ENCODE measurements at regions not wholly inside any gene's neighbourhood (a gene's known extent, or its start where the extent isn't known, plus 50 kb on each side); places are given as distances from the start of the nearest gene placed in this dataset.

DNA sequence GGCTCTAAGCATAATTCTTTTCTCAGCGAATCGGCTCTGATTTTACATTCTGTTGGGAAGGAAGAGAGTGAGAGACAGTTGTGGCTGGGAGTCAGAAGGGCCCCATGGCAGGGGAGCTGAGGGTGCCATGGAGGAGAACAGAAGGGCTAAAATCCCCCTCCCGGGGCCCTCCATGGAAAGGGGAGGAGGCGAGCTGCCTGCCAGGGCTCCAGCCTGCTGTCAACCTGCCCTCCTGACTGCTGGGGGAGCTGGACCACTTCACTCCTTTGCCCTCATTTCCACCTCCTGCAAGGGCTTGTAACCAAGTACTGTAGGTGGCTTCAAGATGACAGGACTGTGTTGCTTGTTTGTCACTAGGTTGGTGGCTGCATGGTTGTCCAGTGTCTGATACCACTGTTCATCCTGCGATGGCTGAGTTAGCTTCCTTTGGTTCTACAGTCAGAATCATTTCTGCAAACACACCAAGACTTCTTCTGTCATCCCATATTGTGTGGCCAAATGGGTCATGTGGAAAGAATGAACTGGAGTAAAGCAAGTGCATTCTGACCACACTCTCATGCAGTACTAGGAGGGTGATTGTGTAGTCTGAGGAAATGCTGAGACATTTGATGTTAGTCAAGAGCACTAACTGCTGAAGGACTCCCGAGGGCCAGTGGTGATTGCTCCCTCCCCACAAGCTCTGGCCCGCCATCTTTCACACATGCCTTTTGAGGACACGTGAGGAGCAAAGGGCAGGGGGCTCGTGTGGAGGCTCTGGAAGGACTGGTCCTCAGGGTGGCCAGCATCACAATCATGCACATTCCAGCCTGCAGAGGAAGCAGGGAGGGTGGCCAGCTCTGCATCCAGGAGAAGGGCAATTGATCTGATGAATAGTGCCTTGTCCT, 307.2 kb downstream of the GADD45G start:
- Histone ChIP-seq H3K4me1 (peaks cover 7% of the 10 kb centered on the region), H3K9me3 (no peaks in the 10 kb centered on the region), H3K36me3 (no peaks in the 10 kb centered on the region), H3K27ac (no peak overlapping the region), H3K27me3 (ENCODE audit: low read depth) (no peaks in the 10 kb centered on the region), H3K4me3 (no peak overlapping the region)
- TF ChIP-seq, protein P1, sequence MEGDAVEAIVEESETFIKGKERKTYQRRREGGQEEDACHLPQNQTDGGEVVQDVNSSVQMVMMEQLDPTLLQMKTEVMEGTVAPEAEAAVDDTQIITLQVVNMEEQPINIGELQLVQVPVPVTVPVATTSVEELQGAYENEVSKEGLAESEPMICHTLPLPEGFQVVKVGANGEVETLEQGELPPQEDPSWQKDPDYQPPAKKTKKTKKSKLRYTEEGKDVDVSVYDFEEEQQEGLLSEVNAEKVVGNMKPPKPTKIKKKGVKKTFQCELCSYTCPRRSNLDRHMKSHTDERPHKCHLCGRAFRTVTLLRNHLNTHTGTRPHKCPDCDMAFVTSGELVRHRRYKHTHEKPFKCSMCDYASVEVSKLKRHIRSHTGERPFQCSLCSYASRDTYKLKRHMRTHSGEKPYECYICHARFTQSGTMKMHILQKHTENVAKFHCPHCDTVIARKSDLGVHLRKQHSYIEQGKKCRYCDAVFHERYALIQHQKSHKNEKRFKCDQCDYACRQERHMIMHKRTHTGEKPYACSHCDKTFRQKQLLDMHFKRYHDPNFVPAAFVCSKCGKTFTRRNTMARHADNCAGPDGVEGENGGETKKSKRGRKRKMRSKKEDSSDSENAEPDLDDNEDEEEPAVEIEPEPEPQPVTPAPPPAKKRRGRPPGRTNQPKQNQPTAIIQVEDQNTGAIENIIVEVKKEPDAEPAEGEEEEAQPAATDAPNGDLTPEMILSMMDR (IDR thresholded peaks at IDR 0.05): no peak
- DNase-seq (no peak), ATAC-seq (peak in 1 of 2 donors; percentile 35)
- intact Hi-C loops (cut with DNase I): no loop called here

DNA sequence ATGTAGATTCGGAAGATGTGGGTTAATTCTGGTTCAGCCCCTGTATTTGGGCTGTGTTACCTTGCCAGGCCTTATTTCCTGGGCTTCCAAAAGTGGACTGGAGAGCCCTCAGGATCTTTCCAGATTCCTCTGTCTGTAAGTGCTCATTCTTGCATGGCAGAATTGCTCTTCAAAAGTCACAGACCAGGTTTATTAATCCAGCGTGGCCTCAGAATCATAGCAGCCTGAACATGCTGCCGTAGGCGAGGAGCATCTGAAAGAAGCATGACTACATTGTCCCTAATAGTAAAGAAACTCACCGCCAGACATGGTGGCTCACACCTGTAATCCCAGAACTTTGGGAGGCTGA, 307.8 kb downstream of the GADD45G start:
- no peaks in the 10 kb centered on the region for H3K27me3 ChIP-seq (ENCODE audit: low read depth)
- H3K4me1 ChIP-seq: peaks cover 7% of the 10 kb centered on the region
- ATAC-seq (no peak), DNase-seq (no peak)
- H3K36me3 ChIP-seq: no peaks in the 10 kb centered on the region
- no peaks in the 10 kb centered on the region for H3K9me3 ChIP-seq
- intact Hi-C loops (cut with DNase I): no loop called here
- no peak overlapping the region for H3K27ac ChIP-seq
- H3K4me3 ChIP-seq: no peak overlapping the region
- TF ChIP-seq, protein P1 (IDR thresholded peaks at IDR 0.05): no peak

- no peak for ATAC-seq
- intact Hi-C loops (cut with DNase I): no loop called here
- TF ChIP-seq, protein P1 (IDR thresholded peaks at IDR 0.05): no peak
Measured at GRCh38 chr9:89915187-89915586, 310.4 kb downstream of the GADD45G start.

GRCh38 chr9:89916001-89916597, 311.3 kb downstream of the GADD45G start:
- ATAC-seq: peak in 1 of 2 donors; percentile 50

More at GRCh38 chr9:89915187-89915586, 310.4 kb downstream of the GADD45G start:
- H3K9me3 ChIP-seq: no peaks in the 10 kb centered on the region
- no peak for DNase-seq
- H3K27ac ChIP-seq: no peak overlapping the region
- no peaks in the 10 kb centered on the region for H3K27me3 ChIP-seq (ENCODE audit: low read depth)
- H3K4me3 ChIP-seq: no peak overlapping the region
- no peaks in the 10 kb centered on the region for H3K36me3 ChIP-seq
- H3K4me1 ChIP-seq: peaks cover 7% of the 10 kb centered on the region

DNA sequence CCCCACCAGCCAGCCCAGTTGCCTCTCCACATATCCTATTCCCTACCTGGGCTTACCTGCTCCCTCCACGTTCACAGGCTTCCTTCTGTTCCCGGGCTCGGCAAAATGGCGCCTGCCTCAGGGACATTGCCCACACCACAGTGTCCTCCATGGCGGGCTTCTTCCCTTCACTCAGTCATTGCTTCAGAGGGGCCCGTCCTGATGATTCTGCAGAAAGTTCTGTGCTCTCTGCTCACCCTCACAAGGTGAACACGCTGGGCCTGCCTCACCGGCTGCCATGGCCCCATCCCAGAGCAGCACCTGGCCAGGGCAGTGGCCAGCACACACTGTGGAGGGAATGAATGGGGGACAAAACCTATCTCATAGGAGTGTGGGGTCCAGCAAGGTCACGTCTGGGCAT, 313.0 kb downstream of the GADD45G start:
- ATAC-seq: no peak
- intact Hi-C loops (cut with DNase I): no loop called here

More at GRCh38 chr9:89916001-89916597, 311.3 kb downstream of the GADD45G start:
- Histone ChIP-seq H3K27ac (no peak overlapping the region), H3K9me3 (no peaks in the 10 kb centered on the region), H3K4me3 (no peak overlapping the region), H3K4me1 (peaks cover 7% of the 10 kb centered on the region), H3K27me3 (ENCODE audit: low read depth) (no peaks in the 10 kb centered on the region), H3K36me3 (no peaks in the 10 kb centered on the region)
- TF ChIP-seq, protein P1 (IDR thresholded peaks at IDR 0.05): no peak
- no peak for DNase-seq
- intact Hi-C loops (cut with DNase I): no loop called here

More for the DNA sequence above, 313.0 kb downstream of the GADD45G start:
- TF ChIP-seq, protein P1 (IDR thresholded peaks at IDR 0.05): no peak
- Histone ChIP-seq H3K4me3 (no peak overlapping the region), H3K27me3 (ENCODE audit: low read depth) (no peaks in the 10 kb centered on the region), H3K27ac (no peak overlapping the region), H3K36me3 (no peaks in the 10 kb centered on the region), H3K9me3 (no peaks in the 10 kb centered on the region), H3K4me1 (peaks cover 7% of the 10 kb centered on the region)
- DNase-seq: no peak

Measured in lower lobe of right lung (tissue), 2 donors.